Gastrocnemius medialis (tissue), 4 donors: ENCODE measurements at regions not wholly inside any gene's neighbourhood (a gene's known extent, or its start where the extent isn't known, plus 50 kb on each side); places are given as distances from the start of the nearest gene placed in this dataset.

Source experiments
- ATAC-seq, 2 donors: fragments of 150-250 bp; one replicate each; pipeline ENCODE4 v1.9.1; 2016
- DNase-seq, 2 donors: peaks; one replicate each; pipeline ENCODE4 v3.0.0-alpha.2; 2019
- H3K27ac ChIP-seq, 4 donors: fragments of 200-600 bp; sonication (generic); 1 replicate in 1 of 4; 2 replicates in 3 of 4; pipeline ENCODE4 v1.5.1; 2016 to 2018; ENCODE audit warnings: mild to moderate bottlenecking in 2 of 4, moderate library complexity in 1 of 4
- H3K27me3 ChIP-seq, 3 donors: fragments of 200-600 bp; sonication (generic) in 2 of 3; 1 replicate in 1 of 3; 2 replicates in 2 of 3; pipeline versions ENCODE4 v1.5.1 to v1.6.0; 2016 to 2019; ENCODE audit warnings: mild to moderate bottlenecking in 1 of 3, moderate library complexity in 1 of 3
- H3K36me3 ChIP-seq, 2 donors: fragments of 200-600 bp; sonication (generic) in 1 of 2; one replicate each; pipeline ENCODE4 v1.5.1; 2017 to 2018
- H3K4me1 ChIP-seq, 2 donors: fragments of 200-600 bp; sonication (generic) in 1 of 2; one replicate each; pipeline ENCODE4 v1.5.1; 2016 to 2017; ENCODE audit warnings: mild to moderate bottlenecking in 2 of 2
- H3K4me3 ChIP-seq, 4 donors: fragments of 200-600 bp; sonication (generic) in 3 of 4; 1 replicate in 1 of 4; 2 replicates in 3 of 4; pipeline ENCODE4 v1.5.1; 2016 to 2019; ENCODE audit warnings: mild to moderate bottlenecking in 2 of 4
- H3K9me3 ChIP-seq, 3 donors: fragments of 200-600 bp; sonication (generic) in 2 of 3; 1 replicate in 1 of 3; 2 replicates in 2 of 3; pipeline ENCODE4 v1.5.1; 2016 to 2019
- CTCF ChIP-seq, 5 experiments: fragments of 450-650 bp in 3 of 5; fragments of 200-600 bp in 2 of 5; sonication (generic) in 2 of 5; IDR thresholded peaks in 4 of 5; conservative IDR thresholded peaks in 1 of 5; 1 replicate in 4 of 5; 2 replicates in 1 of 5; pipeline ENCODE4 v1.5.1; 2016 to 2019; ENCODE audit warnings: antibody characterized with exemption in 5 of 5, mild to moderate bottlenecking in 3 of 5, moderate library complexity in 3 of 5
- POLR2A ChIP-seq, 2 donors: fragments of 450-650 bp; IDR thresholded peaks; one replicate each; pipeline ENCODE4 v1.6.1; 2017; ENCODE audit warnings: antibody characterized with exemption in 2 of 2, mild to moderate bottlenecking in 2 of 2, moderate library complexity in 2 of 2
- in situ Hi-C, 4 donors: fragments of 200-750 bp; cut with MboI; loops; one replicate each; pipeline versions ENCODE4 v1.15.0 to v1.8.0; 2017; ENCODE audit warnings: low sequenced_read_pairs in 4 of 4
- intact Hi-C: fragments of 100-400 bp; cut with DNase I; formaldehyde crosslinking; loops from one replicate; pipeline ENCODE4 v1.15.1; 2023; ENCODE audit warnings: low total_unique reads

GRCh38 chr12:29048787-29049186, 100.3 kb upstream of the FAR2 start:
- H3K9me3 ChIP-seq = no peaks in the 10 kb centered on the region
- no peaks in the 10 kb centered on the region for H3K27me3 ChIP-seq
- TF ChIP-seq CTCF (IDR thresholded peaks at IDR 0.05 in 4 of 5, conservative IDR thresholded peaks at IDR 0.05 in 1 of 5) (no peak), POLR2A (IDR thresholded peaks at IDR 0.05) (no peak)
- intact Hi-C loops = no loop called here
- no peaks in the 10 kb centered on the region for H3K4me1 ChIP-seq
- no peak for DNase-seq
- no peaks in the 10 kb centered on the region for H3K36me3 ChIP-seq
- in situ Hi-C loops = no loop called here
- H3K27ac ChIP-seq = no peak overlapping the region
- ATAC-seq = no peak
- no peak overlapping the region for H3K4me3 ChIP-seq

GRCh38 chr12:29050503-29050902, 98.6 kb upstream of the FAR2 start:
- Histone ChIP-seq H3K4me3 (no peak overlapping the region), H3K27me3 (no peaks in the 10 kb centered on the region), H3K4me1 (no peaks in the 10 kb centered on the region), H3K27ac (no peak overlapping the region), H3K36me3 (no peaks in the 10 kb centered on the region), H3K9me3 (no peaks in the 10 kb centered on the region)
- ATAC-seq = no peak
- TF ChIP-seq POLR2A (IDR thresholded peaks at IDR 0.05) (no peak), CTCF (IDR thresholded peaks at IDR 0.05 in 4 of 5, conservative IDR thresholded peaks at IDR 0.05 in 1 of 5) (no peak)
- in situ Hi-C loops (no loop called here), intact Hi-C loops (no loop called here)
- DNase-seq = no peak

GRCh38 chr12:29051221-29051620, 97.9 kb upstream of the FAR2 start:
- DNase-seq = no peak
- H3K27me3 ChIP-seq = no peaks in the 10 kb centered on the region
- no peaks in the 10 kb centered on the region for H3K36me3 ChIP-seq
- no peak overlapping the region for H3K4me3 ChIP-seq
- TF ChIP-seq POLR2A (IDR thresholded peaks at IDR 0.05) (no peak), CTCF (IDR thresholded peaks at IDR 0.05 in 4 of 5, conservative IDR thresholded peaks at IDR 0.05 in 1 of 5) (no peak)
- H3K27ac ChIP-seq = no peak overlapping the region
- ATAC-seq = no peak
- H3K4me1 ChIP-seq = no peaks in the 10 kb centered on the region
- intact Hi-C loops (no loop called here), in situ Hi-C loops (no loop called here)
- H3K9me3 ChIP-seq = no peaks in the 10 kb centered on the region

GRCh38 chr12:29053567-29053966, 95.5 kb upstream of the FAR2 start:
- in situ Hi-C loops = no loop called here
- no peaks in the 10 kb centered on the region for H3K4me1 ChIP-seq
- no peak for ATAC-seq

More at GRCh38 chr12:29053567-29053966, 95.5 kb upstream of the FAR2 start:
- no peaks in the 10 kb centered on the region for H3K36me3 ChIP-seq
- no peak for DNase-seq
- intact Hi-C loops = no loop called here
- TF ChIP-seq POLR2A (IDR thresholded peaks at IDR 0.05) (no peak), CTCF (IDR thresholded peaks at IDR 0.05 in 4 of 5, conservative IDR thresholded peaks at IDR 0.05 in 1 of 5) (no peak)
- no peak overlapping the region for H3K27ac ChIP-seq
- H3K9me3 ChIP-seq = no peaks in the 10 kb centered on the region
- no peak overlapping the region for H3K4me3 ChIP-seq
- H3K27me3 ChIP-seq = no peaks in the 10 kb centered on the region
